A549 (cell line): ENCODE measurements at regions not wholly inside any gene's neighbourhood (a gene's known extent, or its start where the extent isn't known, plus 50 kb on each side); places are given as distances from the start of the nearest gene placed in this dataset.

Experiments
- ATAC-seq, 2 experiments: fragments of 200-7000 bp in 1 of 2; fragments of >200 bp in 1 of 2; cut with Nextera tagmentation in 1 of 2; cut with Tn5 transposase in 1 of 2; 3 replicates each; pipeline versions ENCODE4 v1.8.0 to v1.9.1; 2018 to 2020; ENCODE audit warnings: mild to moderate bottlenecking in 1 of 2, moderate library complexity in 1 of 2
- CTCF ChIA-PET: fragments of 300-600 bp; sonication (Branson Sonifier 250); formaldehyde crosslinking; extraction: SDS; loops from one replicate; lab custom pipeline; 2021; ENCODE audit warnings: antibody characterized with exemption, inconsistent platforms; lab: Yijun Ruan, JAX
- POLR2A ChIA-PET: fragments of 350-600 bp; formaldehyde crosslinking; extraction: SDS; loops from one replicate; lab custom pipeline; 2021; ENCODE audit warnings: antibody characterized with exemption, inconsistent platforms; lab: Yijun Ruan, JAX
- DNase-seq, 2 experiments: peaks; one replicate each; pipeline versions ENCODE4 v3.0.0 to v3.0.0-alpha.2; 2011 to 2016; ENCODE audit warnings: low read depth in 1 of 2, low spot score in 1 of 2
- FAIRE-seq: peaks from 2 replicates; lab custom pipeline; 2011; peaks lifted over from hg19 to GRCh38; lab: Jason Lieb, UNC
- H3K27ac ChIP-seq, 2 experiments: fragments of >200 bp; sonication (Bioruptor Twin); formaldehyde crosslinking; 3 replicates each; pipeline ENCODE4 v1.5.1; 2016 to 2017
- H3K4me1 ChIP-seq: fragments of >200 bp; sonication (Bioruptor Twin); formaldehyde crosslinking; 3 replicates; pipeline ENCODE4 v1.6.1; 2016
- H3K4me2 ChIP-seq: fragments of >200 bp; sonication (Bioruptor Twin); formaldehyde crosslinking; 3 replicates; pipeline ENCODE4 v1.6.1; 2016
- H3K4me3 ChIP-seq: fragments of >200 bp; sonication (Bioruptor Twin); formaldehyde crosslinking; 3 replicates; pipeline ENCODE4 v1.5.1; 2016
- H3K9me3 ChIP-seq: fragments of >200 bp; sonication (Bioruptor Twin); formaldehyde crosslinking; 3 replicates; pipeline ENCODE4 v1.6.1; 2016
- ATOH8 ChIP-seq: fragments of 250-450 bp; sonication (Bioruptor Pico); IDR thresholded peaks from 2 replicates; pipeline ENCODE4 v1.5.0; 2020; ENCODE audit warnings: low read depth, mild to moderate bottlenecking, moderate library complexity
- BHLHE40 ChIP-seq: IDR thresholded peaks from 2 replicates; pipeline ENCODE4 v1.6.1; 2012; ENCODE audit warnings: low read depth, low read length, inconsistent platforms
- CBX2 ChIP-seq: fragments of 200-600 bp; sonication (generic); IDR thresholded peaks from 2 replicates; pipeline ENCODE4 v1.6.1; 2016; ENCODE audit warnings: low read depth, mild to moderate bottlenecking, borderline replicate concordance
- CEBPB ChIP-seq, 2 experiments: fragments of >200 bp in 1 of 2; sonication (Bioruptor Twin) in 1 of 2; formaldehyde crosslinking in 1 of 2; IDR thresholded peaks; 2 replicates each; pipeline ENCODE4 v1.6.1; 2012 to 2016
- CTCF ChIP-seq: fragments of >200 bp; sonication (Bioruptor Twin); formaldehyde crosslinking; IDR thresholded peaks from 3 replicates; pipeline ENCODE4 v1.5.1; 2016
- EHMT2 ChIP-seq: fragments of 200-600 bp; sonication (generic); IDR thresholded peaks from 2 replicates; pipeline ENCODE4 v1.6.1; 2016; ENCODE audit warnings: antibody characterized with exemption, low read depth, mild to moderate bottlenecking, moderate library complexity
- EP300 ChIP-seq, 2 experiments: fragments of >200 bp; sonication (Bioruptor Twin); formaldehyde crosslinking; IDR thresholded peaks; 2 replicates in 1 of 2; 3 replicates in 1 of 2; pipeline ENCODE4 v1.6.1; 2016 to 2017
- FOSB ChIP-seq: fragments of 250-450 bp; sonication (Bioruptor Pico); IDR thresholded peaks from 2 replicates; pipeline ENCODE4 v1.5.0; 2020; ENCODE audit warnings: mild to moderate bottlenecking, moderate library complexity
- FOXS1 ChIP-seq: fragments of 250-450 bp; sonication (Bioruptor Pico); IDR thresholded peaks from 2 replicates; pipeline ENCODE4 v1.5.0; 2020; ENCODE audit warnings: mild to moderate bottlenecking, moderate library complexity
- HES2 ChIP-seq: fragments of >200 bp; sonication (Bioruptor Twin); formaldehyde crosslinking; IDR thresholded peaks from 2 replicates; pipeline ENCODE4 v1.6.1; 2016
- HOXB5 ChIP-seq: fragments of 250-450 bp; sonication (Bioruptor Pico); IDR thresholded peaks from 2 replicates; pipeline ENCODE4 v1.5.0; 2020; ENCODE audit warnings: mild to moderate bottlenecking, moderate library complexity
- JUN ChIP-seq, 2 experiments: fragments of >200 bp; sonication (Bioruptor Twin); formaldehyde crosslinking; IDR thresholded peaks; 2 replicates in 1 of 2; 3 replicates in 1 of 2; pipeline ENCODE4 v1.6.1; 2016 to 2017
- MAX ChIP-seq: IDR thresholded peaks from 2 replicates; pipeline ENCODE4 v1.6.1; 2012
- MYC ChIP-seq: IDR thresholded peaks from 2 replicates; pipeline ENCODE4 v1.6.1; 2012; ENCODE audit warnings: mild to moderate bottlenecking, inconsistent platforms, low read length, improper control_type of control experiment, borderline replicate concordance
- RAD21 ChIP-seq, 2 experiments: fragments of >200 bp in 1 of 2; sonication (Bioruptor Twin) in 1 of 2; formaldehyde crosslinking in 1 of 2; IDR thresholded peaks in 1 of 2; conservative IDR thresholded peaks in 1 of 2; 2 replicates in 1 of 2; 3 replicates in 1 of 2; pipeline ENCODE4 v1.6.1; 2012 to 2018; ENCODE audit warnings: inconsistent platforms in 1 of 2
- RARB ChIP-seq: fragments of 250-450 bp; sonication (Bioruptor Pico); IDR thresholded peaks from 2 replicates; pipeline ENCODE4 v1.8.0; 2021; ENCODE audit warnings: mild to moderate bottlenecking, moderate library complexity
- RFX5 ChIP-seq: fragments of 450-650 bp; IDR thresholded peaks from 2 replicates; pipeline ENCODE4 v1.7.1; 2014; ENCODE audit warnings: antibody characterized with exemption, mild to moderate bottlenecking, moderate library complexity
- SMC3 ChIP-seq: fragments of >200 bp; sonication (Bioruptor Twin); formaldehyde crosslinking; IDR thresholded peaks from 3 replicates; pipeline ENCODE4 v1.6.1; 2018; ENCODE audit warnings: inconsistent platforms
- TFCP2L1 ChIP-seq: fragments of 250-450 bp; sonication (Bioruptor Pico); IDR thresholded peaks from 2 replicates; pipeline ENCODE4 v1.5.0; 2021; ENCODE audit warnings: mild to moderate bottlenecking
- TP53 ChIP-seq: fragments of 250-450 bp; sonication (Bioruptor Pico); IDR thresholded peaks from 2 replicates; pipeline ENCODE4 v1.5.0; 2021; ENCODE audit warnings: mild to moderate bottlenecking, moderate library complexity
- ZNF302 ChIP-seq: fragments of 250-450 bp; sonication (Bioruptor Pico); IDR thresholded peaks from 2 replicates; pipeline ENCODE4 v1.9.0; 2021; ENCODE audit warnings: inconsistent platforms, mild to moderate bottlenecking, moderate library complexity
- WGBS: methylation state at CpG from one replicate; pipeline ENCODE4 v1.1.6; 2017; ENCODE audit errors: missing lambda C conversion rate; 5-methylcytosine and 5-hydroxymethylcytosine counted together

GRCh38 chr5:60485361-60485760, 214.6 kb downstream of the DEPDC1B start:
- Histone ChIP-seq H3K4me1 (peaks cover 52% of the 10 kb centered on the region), H3K9me3 (no peaks in the 10 kb centered on the region), H3K4me2 (no peak overlapping the region), H3K27ac (peak overlapping the region in 1 of 2 experiments; percentile 31; a peak in 3 of 6 replicates), H3K4me3 (no peak overlapping the region)
- 84% methylated on average over 1 of the region's 1 CpG for WGBS
- no peak for DNase-seq
- POLR2A ChIA-PET, result no interaction called here
- no peak for TF ChIP-seq TP53 (CRISPR knock-in tag)
- no peak for TF ChIP-seq TFCP2L1
- no peak for TF ChIP-seq RARB (CRISPR knock-in tag)
- no peak for TF ChIP-seq HES2
- no peak for TF ChIP-seq RAD21 (conservative IDR thresholded peaks at IDR 0.05 in 1 of 2, IDR thresholded peaks at IDR 0.05 in 1 of 2)
- no peak for TF ChIP-seq EHMT2
- TF ChIP-seq RFX5, result no peak
- no peak for TF ChIP-seq CEBPB (IDR thresholded peaks at IDR 0.05)
- TF ChIP-seq ATOH8 (CRISPR knock-in tag), result no peak
- no peak for TF ChIP-seq HOXB5 (CRISPR knock-in tag)
- TF ChIP-seq SMC3, result no peak
- TF ChIP-seq ZNF302 (CRISPR knock-in tag), result no peak
- no peak for TF ChIP-seq CBX2
- TF ChIP-seq MAX, result no peak
- no peak for TF ChIP-seq JUN (IDR thresholded peaks at IDR 0.05)
- ATAC-seq, result no peak
- FAIRE-seq, result no peak
- CTCF ChIA-PET, result no interaction called here

GRCh38 chr5:60483050-60483449, 216.9 kb downstream of the DEPDC1B start:
- 0 out of 3 replicates have a peak overlapping the region, but pooled peaks have one; percentile 5 for H3K4me2 ChIP-seq

More at GRCh38 chr5:60483050-60483449, 216.9 kb downstream of the DEPDC1B start:
- ChIA-PET POLR2A (no interaction called here), CTCF (interaction anchor here (1.0 kb wide), 1 partner anchor 18 kb away, joined by 3 read pairs; no protein-coding TSS in a partner anchor)
- FAIRE-seq, result no peak
- H3K4me3 ChIP-seq, result no peak overlapping the region
- peak overlapping the region in 1 of 2 experiments; percentile 14; a peak in 1 of 6 replicates for H3K27ac ChIP-seq
- ATAC-seq, result no peak
- no peak for DNase-seq
- TF ChIP-seq CBX2 (no peak), FOSB (CRISPR knock-in tag) (no peak), EP300 (IDR thresholded peaks at IDR 0.05) (no peak), EHMT2 (no peak), BHLHE40 (no peak), MAX (no peak), ATOH8 (CRISPR knock-in tag) (no peak), FOXS1 (CRISPR knock-in tag) (no peak), MYC (no peak), CTCF (no peak)
- no peaks in the 10 kb centered on the region; the same call in 2 of the 3 replicates for H3K9me3 ChIP-seq
- peaks cover 29% of the 10 kb centered on the region for H3K4me1 ChIP-seq
